ENCODE measurements at regions not wholly inside any gene's neighbourhood (a gene's known extent, or its start where the extent isn't known, plus 50 kb on each side); places are given as distances from the start of the nearest gene placed in this dataset.

- Histone ChIP-seq H3K4me3 (no peak overlapping the region), H3K36me3 (no peaks in the 10 kb centered on the region), H3K4me1 (no peaks in the 10 kb centered on the region), H3K9me3 (no peaks in the 10 kb centered on the region), H3K27me3 (no peaks in the 10 kb centered on the region), H3K27ac (no peak overlapping the region)
- no peak for DNase-seq (ENCODE audit: low spot score)
- TF ChIP-seq, protein P1, sequence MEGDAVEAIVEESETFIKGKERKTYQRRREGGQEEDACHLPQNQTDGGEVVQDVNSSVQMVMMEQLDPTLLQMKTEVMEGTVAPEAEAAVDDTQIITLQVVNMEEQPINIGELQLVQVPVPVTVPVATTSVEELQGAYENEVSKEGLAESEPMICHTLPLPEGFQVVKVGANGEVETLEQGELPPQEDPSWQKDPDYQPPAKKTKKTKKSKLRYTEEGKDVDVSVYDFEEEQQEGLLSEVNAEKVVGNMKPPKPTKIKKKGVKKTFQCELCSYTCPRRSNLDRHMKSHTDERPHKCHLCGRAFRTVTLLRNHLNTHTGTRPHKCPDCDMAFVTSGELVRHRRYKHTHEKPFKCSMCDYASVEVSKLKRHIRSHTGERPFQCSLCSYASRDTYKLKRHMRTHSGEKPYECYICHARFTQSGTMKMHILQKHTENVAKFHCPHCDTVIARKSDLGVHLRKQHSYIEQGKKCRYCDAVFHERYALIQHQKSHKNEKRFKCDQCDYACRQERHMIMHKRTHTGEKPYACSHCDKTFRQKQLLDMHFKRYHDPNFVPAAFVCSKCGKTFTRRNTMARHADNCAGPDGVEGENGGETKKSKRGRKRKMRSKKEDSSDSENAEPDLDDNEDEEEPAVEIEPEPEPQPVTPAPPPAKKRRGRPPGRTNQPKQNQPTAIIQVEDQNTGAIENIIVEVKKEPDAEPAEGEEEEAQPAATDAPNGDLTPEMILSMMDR (IDR thresholded peaks at IDR 0.05), result no peak
Observed at GRCh38 chr4:112942077-112942476, 107.4 kb upstream of the ANK2 start.

- H3K36me3 ChIP-seq, result no peaks in the 10 kb centered on the region
- H3K27me3 ChIP-seq, result no peaks in the 10 kb centered on the region
- no peaks in the 10 kb centered on the region for H3K4me1 ChIP-seq
- no peak overlapping the region for H3K27ac ChIP-seq
- no peaks in the 10 kb centered on the region for H3K9me3 ChIP-seq
- TF ChIP-seq, protein P1 (IDR thresholded peaks at IDR 0.05), result no peak
- H3K4me3 ChIP-seq, result no peak overlapping the region
- no peak for DNase-seq (ENCODE audit: low spot score)
Observed at GRCh38 chr4:112942997-112943396, 106.5 kb upstream of the ANK2 start.

DNA sequence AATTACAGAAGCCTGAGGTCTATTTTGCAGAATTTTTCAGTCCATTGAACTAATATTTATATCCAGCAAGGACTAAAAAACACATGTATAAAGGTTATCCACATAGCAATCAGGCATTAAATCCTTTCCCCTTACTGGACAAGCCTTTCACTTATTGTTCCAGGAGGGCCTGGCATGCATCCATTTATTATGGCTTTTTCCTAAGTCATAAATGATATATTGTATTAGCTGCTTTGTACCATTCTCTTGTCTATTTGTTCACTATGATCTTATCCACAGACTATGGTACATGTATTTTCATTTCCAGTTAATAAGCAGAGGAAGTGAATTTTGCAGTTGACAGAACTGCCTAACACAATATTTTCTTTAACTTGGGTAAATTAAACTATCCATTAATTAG lies 105.4 kb upstream of the ANK2 start:
- DNase-seq (ENCODE audit: low spot score), result no peak
- H3K36me3 ChIP-seq, result no peaks in the 10 kb centered on the region
- H3K27me3 ChIP-seq, result no peaks in the 10 kb centered on the region
- no peaks in the 10 kb centered on the region for H3K4me1 ChIP-seq
- no peaks in the 10 kb centered on the region for H3K9me3 ChIP-seq
- no peak overlapping the region for H3K4me3 ChIP-seq
- H3K27ac ChIP-seq, result no peak overlapping the region
- TF ChIP-seq, protein P1 (IDR thresholded peaks at IDR 0.05), result no peak

- H3K27ac ChIP-seq, result no peak overlapping the region
- H3K9me3 ChIP-seq, result no peaks in the 10 kb centered on the region
- H3K4me1 ChIP-seq, result peaks cover 0 to under 1% of the 10 kb centered on the region in 2 donors
- DNase-seq (ENCODE audit: low spot score), result no peak
- TF ChIP-seq, protein P1 (IDR thresholded peaks at IDR 0.05), result no peak
- no peaks in the 10 kb centered on the region for H3K27me3 ChIP-seq
- no peaks in the 10 kb centered on the region for H3K36me3 ChIP-seq
- no peak overlapping the region for H3K4me3 ChIP-seq
Observed at GRCh38 chr4:112946127-112946526, 103.3 kb upstream of the ANK2 start.

- Histone ChIP-seq H3K27me3 (no peaks in the 10 kb centered on the region), H3K27ac (no peak overlapping the region), H3K9me3 (no peaks in the 10 kb centered on the region), H3K4me3 (no peak overlapping the region), H3K4me1 (peaks cover 0 to 10% of the 10 kb centered on the region in 2 donors), H3K36me3 (no peaks in the 10 kb centered on the region)
- no peak for DNase-seq (ENCODE audit: low spot score)
- TF ChIP-seq, protein P1 (IDR thresholded peaks at IDR 0.05), result no peak
Observed at GRCh38 chr4:112947616-112948015, 101.8 kb upstream of the ANK2 start.
